WTC11 (cell line): ENCODE measurements at regions not wholly inside any gene's neighbourhood (a gene's known extent, or its start where the extent isn't known, plus 50 kb on each side); places are given as distances from the start of the nearest gene placed in this dataset.

Experiments
- ATAC-seq: fragments of 200-7000 bp; cut with Tn5 transposase; 2 replicates; pipeline ENCODE4 v1.10.0; 2021; ENCODE audit warnings: mild to moderate bottlenecking, moderate library complexity
- CTCF ChIA-PET: fragments of 300-600 bp; sonication (Branson Sonifier 250); formaldehyde crosslinking; loops from one replicate; lab custom pipeline; 2021; ENCODE audit warnings: antibody characterized with exemption; lab: Charles Lee
- POLR2A ChIA-PET: fragments of 350-600 bp; sonication (Branson Sonifier 250); formaldehyde crosslinking; loops from one replicate; lab custom pipeline; 2021; ENCODE audit warnings: antibody characterized with exemption; lab: Charles Lee
- DNase-seq: peaks from one replicate; pipeline ENCODE4 v3.0.0; 2021; ENCODE audit warnings: low spot score
- H3K27ac Mint-ChIP-seq: 2 replicates; pipeline ENCODE4 v1.8.0; 2021; ENCODE audit warnings: mixed read lengths
- H3K27me3 Mint-ChIP-seq: 2 replicates; pipeline ENCODE4 v1.8.0; 2021; ENCODE audit warnings: low read depth, mild to moderate bottlenecking, moderate library complexity, mixed read lengths
- H3K36me3 Mint-ChIP-seq: 2 replicates; pipeline ENCODE4 v1.8.0; 2021; ENCODE audit warnings: mixed read lengths
- H3K4me1 Mint-ChIP-seq: 2 replicates; pipeline ENCODE4 v1.8.0; 2022; ENCODE audit warnings: mixed read lengths
- H3K4me3 Mint-ChIP-seq: 2 replicates; pipeline ENCODE4 v1.8.0; 2021; ENCODE audit warnings: mild to moderate bottlenecking, moderate library complexity, mixed read lengths
- H3K9me3 Mint-ChIP-seq: 2 replicates; pipeline ENCODE4 v1.8.0; 2021; ENCODE audit warnings: mixed read lengths
- CDX4 ChIP-seq: fragments of 250-450 bp; sonication (Bioruptor Pico); IDR thresholded peaks from 2 replicates; pipeline ENCODE4 v1.9.0; 2021; ENCODE audit warnings: moderate library complexity, mild to moderate bottlenecking, inconsistent platforms, borderline replicate concordance
- GTF2I ChIP-seq: fragments of 250-450 bp; sonication (Bioruptor Pico); conservative IDR thresholded peaks from 2 replicates; pipeline ENCODE4 v1.4.0; 2021; ENCODE audit warnings: mild to moderate bottlenecking
- IRF1 ChIP-seq: sonication (generic); formaldehyde crosslinking; IDR thresholded peaks from 2 replicates; pipeline ENCODE4 v1.8.0; 2023; ENCODE audit warnings: missing genetic modification reagents
- NR2C2 ChIP-seq: sonication (generic); formaldehyde crosslinking; IDR thresholded peaks from 2 replicates; pipeline ENCODE4 v1.8.0; 2022; ENCODE audit warnings: mild to moderate bottlenecking, missing genetic modification reagents
- OVOL2 ChIP-seq: fragments of 250-450 bp; sonication (Bioruptor Pico); IDR thresholded peaks from 2 replicates; pipeline ENCODE4 v1.9.0; 2021; ENCODE audit warnings: mild to moderate bottlenecking, borderline replicate concordance
- PRDM15 ChIP-seq: sonication (generic); formaldehyde crosslinking; IDR thresholded peaks from 2 replicates; pipeline ENCODE4 v1.8.0; 2022; ENCODE audit warnings: missing genetic modification reagents
- PRRX2 ChIP-seq: fragments of 250-450 bp; sonication (Bioruptor Pico); IDR thresholded peaks from 2 replicates; pipeline ENCODE4 v1.8.0; 2021; ENCODE audit warnings: mild to moderate bottlenecking
- SMAD4 ChIP-seq: sonication (generic); formaldehyde crosslinking; IDR thresholded peaks from 2 replicates; pipeline ENCODE4 v1.8.0; 2022; ENCODE audit warnings: mild to moderate bottlenecking, missing genetic modification reagents
- ZNF121 ChIP-seq: sonication (generic); formaldehyde crosslinking; IDR thresholded peaks from 2 replicates; pipeline ENCODE4 v1.8.0; 2023; ENCODE audit warnings: missing genetic modification reagents
- ZNF219 ChIP-seq: sonication (generic); formaldehyde crosslinking; IDR thresholded peaks from 2 replicates; pipeline ENCODE4 v1.8.0; 2023; ENCODE audit warnings: missing genetic modification reagents, mild to moderate bottlenecking, borderline replicate concordance
- ZNF232 ChIP-seq: sonication (generic); formaldehyde crosslinking; IDR thresholded peaks from 2 replicates; pipeline ENCODE4 v1.8.0; 2022; ENCODE audit warnings: mild to moderate bottlenecking, missing genetic modification reagents
- ZNF416 ChIP-seq: fragments of 250-450 bp; sonication (Bioruptor Pico); IDR thresholded peaks from 2 replicates; pipeline ENCODE4 v1.9.0; 2021; ENCODE audit warnings: mild to moderate bottlenecking, inconsistent platforms
- ZNF423 ChIP-seq: fragments of 250-450 bp; sonication (Bioruptor Pico); IDR thresholded peaks from 2 replicates; pipeline ENCODE4 v2.1.2; 2022; ENCODE audit warnings: mild to moderate bottlenecking, moderate library complexity
- ZNF425 ChIP-seq: fragments of 250-450 bp; sonication (Bioruptor Pico); conservative IDR thresholded peaks from 2 replicates; pipeline ENCODE4 v1.9.0; 2021; ENCODE audit warnings: mild to moderate bottlenecking
- ZNF512 ChIP-seq: sonication (generic); formaldehyde crosslinking; IDR thresholded peaks from 2 replicates; pipeline ENCODE4 v1.8.1; 2022; ENCODE audit warnings: missing genetic modification reagents, borderline replicate concordance
- ZNF532 ChIP-seq: fragments of 250-450 bp; sonication (Bioruptor Pico); IDR thresholded peaks from 2 replicates; pipeline ENCODE4 v1.9.0; 2021; ENCODE audit warnings: mild to moderate bottlenecking, borderline replicate concordance
- ZSCAN18 ChIP-seq: fragments of 250-450 bp; sonication (Bioruptor Pico); IDR thresholded peaks from 2 replicates; pipeline ENCODE4 v2.1.2; 2022; ENCODE audit warnings: mild to moderate bottlenecking, moderate library complexity
- TF ChIP-seq, protein P1 (sequence below): fragments of 200-600 bp; IDR thresholded peaks from 2 replicates; pipeline ENCODE4 v1.8.0; 2022; ENCODE audit warnings: antibody characterized with exemption

DNA sequence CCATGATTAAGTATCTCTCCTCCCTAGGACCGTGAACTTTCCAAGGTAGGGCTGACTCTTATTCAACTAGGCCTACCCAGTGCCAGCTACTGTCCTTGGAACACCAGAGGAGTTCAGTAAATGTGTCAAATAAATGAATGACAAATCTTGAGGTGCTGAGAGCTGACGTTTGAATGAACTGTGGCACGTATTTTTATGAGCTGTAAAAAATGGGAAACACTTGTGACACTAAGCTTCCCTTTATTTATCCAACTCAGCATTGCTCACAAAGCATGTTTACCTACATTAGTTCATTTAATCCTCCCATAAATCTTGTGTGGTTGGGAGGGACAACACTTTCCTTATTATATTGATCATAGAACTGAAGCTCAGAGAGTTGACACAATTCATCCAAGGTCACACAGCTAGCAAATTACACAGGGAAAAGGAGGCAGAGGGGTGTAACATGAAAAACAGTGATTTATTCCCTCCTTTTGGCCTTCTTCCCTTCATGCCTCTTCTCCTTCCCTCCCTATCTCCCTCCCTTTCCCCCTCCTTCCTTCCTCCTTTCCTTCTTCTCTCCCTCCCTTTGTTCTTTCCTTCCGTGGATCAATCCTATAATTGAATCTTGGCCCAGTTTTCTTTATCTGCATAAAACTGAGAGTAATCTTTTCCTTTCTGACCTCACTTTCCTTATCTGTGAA lies 412.6 kb downstream of the DMRT2 start:
- H3K9me3 Mint-ChIP-seq: no peaks in the 10 kb centered on the region
- ATAC-seq (no peak), DNase-seq (no peak)
- H3K36me3 Mint-ChIP-seq: no peaks in the 10 kb centered on the region
- TF ChIP-seq CDX4: no peak
- TF ChIP-seq ZNF232 (CRISPR knock-in tag): no peak
- TF ChIP-seq PRRX2 (CRISPR knock-in tag): no peak
- no peak for TF ChIP-seq NR2C2 (CRISPR knock-in tag)
- no peak for TF ChIP-seq ZNF416 (CRISPR knock-in tag)
- TF ChIP-seq, protein P1, sequence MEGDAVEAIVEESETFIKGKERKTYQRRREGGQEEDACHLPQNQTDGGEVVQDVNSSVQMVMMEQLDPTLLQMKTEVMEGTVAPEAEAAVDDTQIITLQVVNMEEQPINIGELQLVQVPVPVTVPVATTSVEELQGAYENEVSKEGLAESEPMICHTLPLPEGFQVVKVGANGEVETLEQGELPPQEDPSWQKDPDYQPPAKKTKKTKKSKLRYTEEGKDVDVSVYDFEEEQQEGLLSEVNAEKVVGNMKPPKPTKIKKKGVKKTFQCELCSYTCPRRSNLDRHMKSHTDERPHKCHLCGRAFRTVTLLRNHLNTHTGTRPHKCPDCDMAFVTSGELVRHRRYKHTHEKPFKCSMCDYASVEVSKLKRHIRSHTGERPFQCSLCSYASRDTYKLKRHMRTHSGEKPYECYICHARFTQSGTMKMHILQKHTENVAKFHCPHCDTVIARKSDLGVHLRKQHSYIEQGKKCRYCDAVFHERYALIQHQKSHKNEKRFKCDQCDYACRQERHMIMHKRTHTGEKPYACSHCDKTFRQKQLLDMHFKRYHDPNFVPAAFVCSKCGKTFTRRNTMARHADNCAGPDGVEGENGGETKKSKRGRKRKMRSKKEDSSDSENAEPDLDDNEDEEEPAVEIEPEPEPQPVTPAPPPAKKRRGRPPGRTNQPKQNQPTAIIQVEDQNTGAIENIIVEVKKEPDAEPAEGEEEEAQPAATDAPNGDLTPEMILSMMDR: no peak
- no peak for TF ChIP-seq OVOL2
- TF ChIP-seq ZNF423 (CRISPR knock-in tag): no peak
- no peak for TF ChIP-seq ZNF425
- TF ChIP-seq ZNF219 (CRISPR knock-in tag): no peak
- TF ChIP-seq ZNF121: no peak
- no peak for TF ChIP-seq GTF2I
- no peak for TF ChIP-seq ZSCAN18 (CRISPR knock-in tag)
- TF ChIP-seq SMAD4 (CRISPR knock-in tag): no peak
- TF ChIP-seq IRF1 (CRISPR knock-in tag): no peak
- TF ChIP-seq PRDM15 (CRISPR knock-in tag): no peak
- TF ChIP-seq ZNF532: no peak
- no peak for TF ChIP-seq ZNF512 (CRISPR knock-in tag)
- no peak overlapping the region for H3K4me3 Mint-ChIP-seq
- POLR2A ChIA-PET: no interaction called here
- H3K4me1 Mint-ChIP-seq: peaks cover 22% of the 10 kb centered on the region
- no peaks in the 10 kb centered on the region for H3K27me3 Mint-ChIP-seq
- CTCF ChIA-PET: no interaction called here
- H3K27ac Mint-ChIP-seq: no peak overlapping the region
